GM23338 (cell line): ENCODE measurements at regions not wholly inside any gene's neighbourhood (a gene's known extent, or its start where the extent isn't known, plus 50 kb on each side); places are given as distances from the start of the nearest gene placed in this dataset.

Source experiments
- EZH2 ChIP-seq: fragments of 200-600 bp; sonication (generic); IDR thresholded peaks from one replicate; pipeline ENCODE4 v1.8.0; 2017; ENCODE audit warnings: antibody characterized with exemption, mild to moderate bottlenecking, low read depth; ENCODE audit not compliant: unreplicated experiment
- TF ChIP-seq, protein P1 (sequence below), 2 experiments: fragments of 200-600 bp in 1 of 2; sonication (generic) in 1 of 2; conservative IDR thresholded peaks; 2 replicates each; pipeline versions ENCODE4 v1.5.1 to v1.6.1; 2016 to 2017; ENCODE audit warnings: antibody characterized with exemption in 2 of 2, low read depth in 2 of 2, mild to moderate bottlenecking in 2 of 2, moderate library complexity in 1 of 2

- TF ChIP-seq, protein P1, sequence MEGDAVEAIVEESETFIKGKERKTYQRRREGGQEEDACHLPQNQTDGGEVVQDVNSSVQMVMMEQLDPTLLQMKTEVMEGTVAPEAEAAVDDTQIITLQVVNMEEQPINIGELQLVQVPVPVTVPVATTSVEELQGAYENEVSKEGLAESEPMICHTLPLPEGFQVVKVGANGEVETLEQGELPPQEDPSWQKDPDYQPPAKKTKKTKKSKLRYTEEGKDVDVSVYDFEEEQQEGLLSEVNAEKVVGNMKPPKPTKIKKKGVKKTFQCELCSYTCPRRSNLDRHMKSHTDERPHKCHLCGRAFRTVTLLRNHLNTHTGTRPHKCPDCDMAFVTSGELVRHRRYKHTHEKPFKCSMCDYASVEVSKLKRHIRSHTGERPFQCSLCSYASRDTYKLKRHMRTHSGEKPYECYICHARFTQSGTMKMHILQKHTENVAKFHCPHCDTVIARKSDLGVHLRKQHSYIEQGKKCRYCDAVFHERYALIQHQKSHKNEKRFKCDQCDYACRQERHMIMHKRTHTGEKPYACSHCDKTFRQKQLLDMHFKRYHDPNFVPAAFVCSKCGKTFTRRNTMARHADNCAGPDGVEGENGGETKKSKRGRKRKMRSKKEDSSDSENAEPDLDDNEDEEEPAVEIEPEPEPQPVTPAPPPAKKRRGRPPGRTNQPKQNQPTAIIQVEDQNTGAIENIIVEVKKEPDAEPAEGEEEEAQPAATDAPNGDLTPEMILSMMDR (conservative IDR thresholded peaks at IDR 0.05; ENCODE audit: low read depth in 2 of 2) = no peak
- no peak for TF ChIP-seq EZH2
These were observed 78.3 kb upstream of the TIAM2 start for GRCh38 chr6:154916857-154917256.
